ENCODE measurements at regions not wholly inside any gene's neighbourhood (a gene's known extent, or its start where the extent isn't known, plus 50 kb on each side); places are given as distances from the start of the nearest gene placed in this dataset.

DNA sequence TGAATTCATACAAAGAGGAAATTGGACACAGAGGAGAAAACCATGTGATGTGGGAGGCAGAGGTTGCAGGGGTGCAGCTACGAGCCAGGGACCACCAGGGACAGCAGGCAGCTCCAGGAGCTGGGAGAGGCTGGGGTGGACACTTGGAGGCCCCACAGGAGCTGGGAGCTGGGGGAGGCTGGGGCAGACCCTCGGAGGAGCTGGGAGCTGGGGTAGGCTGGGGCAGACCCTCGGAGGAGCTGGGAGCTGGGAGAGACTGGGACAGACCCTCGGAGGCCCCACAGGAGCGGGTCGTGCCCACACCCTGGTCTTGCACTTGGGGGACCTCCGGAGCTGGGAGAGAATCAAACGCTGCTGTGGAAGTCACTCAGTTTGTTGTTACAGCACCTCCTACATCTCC, 141.7 kb downstream of the SOX1 start:
- TF ChIP-seq, protein P1, sequence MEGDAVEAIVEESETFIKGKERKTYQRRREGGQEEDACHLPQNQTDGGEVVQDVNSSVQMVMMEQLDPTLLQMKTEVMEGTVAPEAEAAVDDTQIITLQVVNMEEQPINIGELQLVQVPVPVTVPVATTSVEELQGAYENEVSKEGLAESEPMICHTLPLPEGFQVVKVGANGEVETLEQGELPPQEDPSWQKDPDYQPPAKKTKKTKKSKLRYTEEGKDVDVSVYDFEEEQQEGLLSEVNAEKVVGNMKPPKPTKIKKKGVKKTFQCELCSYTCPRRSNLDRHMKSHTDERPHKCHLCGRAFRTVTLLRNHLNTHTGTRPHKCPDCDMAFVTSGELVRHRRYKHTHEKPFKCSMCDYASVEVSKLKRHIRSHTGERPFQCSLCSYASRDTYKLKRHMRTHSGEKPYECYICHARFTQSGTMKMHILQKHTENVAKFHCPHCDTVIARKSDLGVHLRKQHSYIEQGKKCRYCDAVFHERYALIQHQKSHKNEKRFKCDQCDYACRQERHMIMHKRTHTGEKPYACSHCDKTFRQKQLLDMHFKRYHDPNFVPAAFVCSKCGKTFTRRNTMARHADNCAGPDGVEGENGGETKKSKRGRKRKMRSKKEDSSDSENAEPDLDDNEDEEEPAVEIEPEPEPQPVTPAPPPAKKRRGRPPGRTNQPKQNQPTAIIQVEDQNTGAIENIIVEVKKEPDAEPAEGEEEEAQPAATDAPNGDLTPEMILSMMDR (IDR thresholded peaks at IDR 0.05) = no peak
- no peaks in the 10 kb centered on the region for H3K9me3 ChIP-seq
- H3K4me1 ChIP-seq (ENCODE audit: control insufficient read depth in 1 of 2, low read depth in 2 of 2) = no peaks in the 10 kb centered on the region
- no peak for ATAC-seq (ENCODE audit: insufficient number of reproducible peaks, low FRiP score, low read depth)
- no peak for DNase-seq (ENCODE audit: low spot score)
- no peak overlapping the region for H3K27ac ChIP-seq
- H3K36me3 ChIP-seq = no peaks in the 10 kb centered on the region
- no peaks in the 10 kb centered on the region for H3K27me3 ChIP-seq (replicated peaks; ENCODE audit: insufficient read depth)
- no peak overlapping the region for H3K4me3 ChIP-seq

DNA sequence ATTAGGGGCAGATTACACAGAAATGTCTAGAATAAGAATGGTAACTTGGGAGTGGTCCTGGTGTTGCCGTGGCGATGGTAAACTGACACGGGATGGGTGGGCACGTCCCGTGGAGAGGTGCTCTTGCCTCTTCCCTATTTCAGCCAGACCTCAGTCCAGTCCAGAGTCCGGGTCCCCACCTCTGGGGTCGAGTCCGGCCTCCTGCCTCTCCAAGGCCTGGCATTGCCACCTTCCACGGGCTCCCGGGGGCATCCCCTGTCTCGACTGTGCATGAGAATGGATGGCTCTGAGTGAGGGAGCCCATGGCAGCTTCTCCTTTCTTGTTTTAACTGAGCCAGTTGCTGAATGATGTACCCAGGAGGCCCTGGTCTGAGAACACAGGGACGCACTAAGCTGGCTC, 142.3 kb downstream of the SOX1 start:
- ATAC-seq (ENCODE audit: insufficient number of reproducible peaks, low FRiP score, low read depth) = no peak
- TF ChIP-seq, protein P1 (IDR thresholded peaks at IDR 0.05) = no peak
- H3K9me3 ChIP-seq = no peaks in the 10 kb centered on the region
- no peak overlapping the region for H3K27ac ChIP-seq
- no peak for DNase-seq (ENCODE audit: low spot score)
- no peaks in the 10 kb centered on the region for H3K36me3 ChIP-seq
- H3K4me1 ChIP-seq (ENCODE audit: control insufficient read depth in 1 of 2, low read depth in 2 of 2) = no peaks in the 10 kb centered on the region
- H3K27me3 ChIP-seq (replicated peaks; ENCODE audit: insufficient read depth) = no peaks in the 10 kb centered on the region
- no peak overlapping the region for H3K4me3 ChIP-seq

DNA sequence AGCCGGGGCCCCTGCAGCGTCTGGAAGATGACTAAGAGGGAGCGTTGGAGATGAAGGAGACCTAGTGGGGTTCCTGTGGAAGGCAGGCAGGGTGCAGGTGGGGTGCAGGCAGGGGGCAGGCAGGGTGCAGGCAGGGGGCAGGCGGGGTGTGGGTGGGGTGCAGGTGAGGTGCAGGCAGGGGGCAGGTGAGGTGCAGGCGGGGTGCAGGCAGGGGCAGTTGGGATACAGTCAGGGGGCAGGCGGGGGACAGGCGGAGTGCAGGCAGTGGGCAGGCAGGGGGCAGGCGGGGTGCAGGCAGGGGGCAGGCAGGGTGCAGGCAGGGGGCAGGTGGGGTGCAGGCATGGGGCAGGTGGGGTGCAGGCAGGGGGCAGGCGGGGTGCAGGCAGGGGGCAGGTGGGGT, 142.8 kb downstream of the SOX1 start:
- TF ChIP-seq, protein P1 (IDR thresholded peaks at IDR 0.05) = no peak

DNA sequence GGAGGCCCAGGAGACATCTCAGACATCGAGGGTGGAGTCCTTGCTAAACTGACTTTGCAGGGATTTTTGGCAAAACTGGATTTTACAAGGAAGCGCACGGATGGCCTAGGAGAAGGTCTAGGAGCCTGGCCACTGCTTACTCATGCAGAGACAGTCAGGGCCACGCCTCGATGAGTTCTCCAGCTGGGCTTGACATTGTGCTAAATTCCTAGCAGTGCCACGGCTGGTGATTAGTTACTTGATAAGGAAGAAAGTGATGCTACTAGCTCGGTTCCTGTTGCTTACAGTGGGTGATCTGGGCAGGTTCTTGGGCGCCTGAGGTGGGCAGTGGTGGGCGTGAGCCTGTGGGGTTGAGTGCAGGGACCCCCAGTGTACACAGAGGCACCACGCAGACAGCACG, 143.4 kb downstream of the SOX1 start:
- TF ChIP-seq, protein P1 (IDR thresholded peaks at IDR 0.05) = no peak
- Histone ChIP-seq H3K27me3 (replicated peaks; ENCODE audit: insufficient read depth) (no peaks in the 10 kb centered on the region), H3K4me3 (no peak overlapping the region), H3K27ac (no peak overlapping the region), H3K9me3 (no peaks in the 10 kb centered on the region), H3K4me1 (ENCODE audit: control insufficient read depth in 1 of 2, low read depth in 2 of 2) (no peaks in the 10 kb centered on the region), H3K36me3 (no peaks in the 10 kb centered on the region)
- ATAC-seq (ENCODE audit: insufficient number of reproducible peaks, low FRiP score, low read depth) = no peak
- no peak for DNase-seq (ENCODE audit: low spot score)

More for the DNA sequence above, 142.8 kb downstream of the SOX1 start:
- no peak overlapping the region for H3K4me3 ChIP-seq
- no peaks in the 10 kb centered on the region for H3K9me3 ChIP-seq
- no peaks in the 10 kb centered on the region for H3K4me1 ChIP-seq (ENCODE audit: control insufficient read depth in 1 of 2, low read depth in 2 of 2)
- H3K27me3 ChIP-seq (replicated peaks; ENCODE audit: insufficient read depth) = no peaks in the 10 kb centered on the region
- no peak overlapping the region for H3K27ac ChIP-seq
- DNase-seq (ENCODE audit: low spot score) (no peak), ATAC-seq (ENCODE audit: insufficient number of reproducible peaks, low FRiP score, low read depth) (no peak)
- H3K36me3 ChIP-seq = no peaks in the 10 kb centered on the region

DNA sequence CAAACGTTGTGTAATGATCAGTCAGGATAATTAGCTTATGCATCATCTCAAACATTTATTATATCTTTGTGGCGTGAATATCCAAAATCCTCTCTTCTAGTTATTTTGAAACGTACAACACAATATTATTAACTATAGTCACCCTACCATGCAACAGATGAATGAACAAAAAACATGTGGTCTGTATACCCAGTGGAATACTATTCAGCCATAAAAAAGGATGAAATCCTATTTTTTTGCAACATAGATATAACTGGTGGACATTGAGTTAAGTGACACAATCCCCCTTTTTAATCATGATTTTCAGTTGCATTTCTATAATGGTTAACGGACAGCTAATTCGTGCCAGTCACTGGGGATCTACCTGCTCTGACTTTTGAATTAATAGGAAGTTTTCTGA, 145.6 kb downstream of the SOX1 start:
- no peak for ATAC-seq (ENCODE audit: insufficient number of reproducible peaks, low FRiP score, low read depth)
- H3K4me1 ChIP-seq (ENCODE audit: control insufficient read depth in 1 of 2, low read depth in 2 of 2) = no peaks in the 10 kb centered on the region
- no peaks in the 10 kb centered on the region for H3K36me3 ChIP-seq
- H3K9me3 ChIP-seq = no peaks in the 10 kb centered on the region
- H3K4me3 ChIP-seq = no peak overlapping the region
- TF ChIP-seq, protein P1 (IDR thresholded peaks at IDR 0.05) = no peak
- H3K27me3 ChIP-seq (replicated peaks; ENCODE audit: insufficient read depth) = no peaks in the 10 kb centered on the region
- DNase-seq (ENCODE audit: low spot score) = no peak
- no peak overlapping the region for H3K27ac ChIP-seq

All from thoracic aorta (tissue), 2 donors.